ENCODE measurements at regions not wholly inside any gene's neighbourhood (a gene's known extent, or its start where the extent isn't known, plus 50 kb on each side); places are given as distances from the start of the nearest gene placed in this dataset.
A peak's percentile ranks its signal among the peaks of the same experiment; 100 is the strongest.

- no peak for FAIRE-seq
Observed at GRCh38 chr3:101172516-101172915, 147.9 kb downstream of the IMPG2 start.

GRCh38 chr3:101171681-101172191, 148.6 kb downstream of the IMPG2 start:
- FAIRE-seq = no peak

GRCh38 chr3:101170806-101171558, 149.4 kb downstream of the IMPG2 start:
- no peak for FAIRE-seq

GRCh38 chr3:101170062-101170771, 150.2 kb downstream of the IMPG2 start:
- no peak for FAIRE-seq

GRCh38 chr3:101169516-101169915, 150.9 kb downstream of the IMPG2 start:
- FAIRE-seq = no peak

- FAIRE-seq = no peak
Observed at GRCh38 chr3:101167376-101167775, 153.0 kb downstream of the IMPG2 start.

GRCh38 chr3:101166150-101166549, 154.2 kb downstream of the IMPG2 start:
- no peak for FAIRE-seq

GRCh38 chr3:101163554-101163953, 156.8 kb downstream of the IMPG2 start:
- no peak for FAIRE-seq

- FAIRE-seq = no peak
Observed at GRCh38 chr3:101159478-101159877, 160.9 kb downstream of the IMPG2 start.

GRCh38 chr3:101158374-101158773, 162.0 kb downstream of the IMPG2 start:
- no peak for FAIRE-seq

GRCh38 chr3:101156787-101157345, 163.5 kb downstream of the IMPG2 start:
- no peak for FAIRE-seq

- no peak for FAIRE-seq
Observed at GRCh38 chr3:101155825-101156224, 162.6 kb upstream of the ABI3BP start.

GRCh38 chr3:101154401-101154800, 161.2 kb upstream of the ABI3BP start:
- no peak for FAIRE-seq

- FAIRE-seq = no peak
Observed at GRCh38 chr3:101151286-101151913, 158.2 kb upstream of the ABI3BP start.

- FAIRE-seq = no peak
Observed at GRCh38 chr3:101150504-101150903, 157.3 kb upstream of the ABI3BP start.

GRCh38 chr3:101149707-101150106, 156.5 kb upstream of the ABI3BP start:
- FAIRE-seq = peak; percentile 27

- FAIRE-seq = peak; percentile 41
Observed at GRCh38 chr3:101149251-101149650, 156.0 kb upstream of the ABI3BP start.

GRCh38 chr3:101148001-101148400, 154.8 kb upstream of the ABI3BP start:
- no peak for FAIRE-seq

- FAIRE-seq = no peak
Observed at GRCh38 chr3:101146946-101147345, 153.7 kb upstream of the ABI3BP start.

GRCh38 chr3:101144105-101144504, 150.9 kb upstream of the ABI3BP start:
- FAIRE-seq = no peak

GRCh38 chr3:101143012-101143411, 149.8 kb upstream of the ABI3BP start:
- FAIRE-seq = no peak

GRCh38 chr3:101142160-101142559, 148.9 kb upstream of the ABI3BP start:
- peak; percentile 13 for FAIRE-seq

- FAIRE-seq = no peak
Observed at GRCh38 chr3:101141135-101141534, 147.9 kb upstream of the ABI3BP start.
